Keratinocyte (primary cell): ENCODE measurements at regions not wholly inside any gene's neighbourhood (a gene's known extent, or its start where the extent isn't known, plus 50 kb on each side); places are given as distances from the start of the nearest gene placed in this dataset.

Experiments
- DNase-seq: peaks from one replicate; pipeline ENCODE4 v3.0.0-alpha.2; 2011; ENCODE audit warnings: low read depth, missing footprints, low spot score
- FAIRE-seq: peaks from 2 replicates; lab custom pipeline; 2011; peaks lifted over from hg19 to GRCh38; lab: Jason Lieb, UNC
- H2AFZ ChIP-seq: 2 replicates; pipeline ENCODE4 v1.6.0; 2012; ENCODE audit warnings: low read length, control low read depth, inconsistent platforms; ENCODE audit not compliant: control insufficient read depth
- H3K27ac ChIP-seq: 2 replicates; pipeline ENCODE4 v1.5.1; 2011; ENCODE audit warnings: low read length; ENCODE audit not compliant: control insufficient read depth, insufficient read depth
- H3K27me3 ChIP-seq: 3 replicates; pipeline ENCODE4 v1.6.0; 2011; ENCODE audit warnings: low read length; ENCODE audit not compliant: control insufficient read depth, insufficient read depth; ENCODE audit errors: extremely low read depth
- H3K36me3 ChIP-seq, 2 experiments: 2 replicates in 1 of 2; 3 replicates in 1 of 2; pipeline ENCODE4 v1.5.1; 2011; ENCODE audit warnings: low read length in 2 of 2, mild to moderate bottlenecking in 1 of 2; ENCODE audit not compliant: control insufficient read depth in 2 of 2, insufficient read depth in 2 of 2; ENCODE audit errors: extremely low read depth in 1 of 2
- H3K4me1 ChIP-seq: 3 replicates; pipeline ENCODE4 v1.5.1; 2011; ENCODE audit warnings: low read length; ENCODE audit not compliant: control insufficient read depth, insufficient read depth; ENCODE audit errors: extremely low read depth
- H3K4me2 ChIP-seq: 3 replicates; pipeline ENCODE4 v1.6.0; 2011; ENCODE audit warnings: low read depth, low read length; ENCODE audit not compliant: control insufficient read depth, insufficient read depth; ENCODE audit errors: extremely low read depth
- H3K4me3 ChIP-seq, 3 experiments: fragments of 200-600 bp in 1 of 3; sonication (generic) in 1 of 3; 2 replicates in 2 of 3; 3 replicates in 1 of 3; pipeline ENCODE4 v1.5.1; 2011 to 2016; ENCODE audit warnings: low read length in 3 of 3, mild to moderate bottlenecking in 3 of 3, control low read depth in 2 of 3, inconsistent platforms in 1 of 3, low read depth in 1 of 3, mixed read lengths in 1 of 3, mixed run types in 1 of 3, moderate library complexity in 1 of 3; ENCODE audit not compliant: control insufficient read depth in 2 of 3, insufficient read depth in 2 of 3; ENCODE audit errors: extremely low read depth in 1 of 3
- H3K79me2 ChIP-seq: 2 replicates; pipeline ENCODE4 v1.6.0; 2012; ENCODE audit warnings: low read length; ENCODE audit not compliant: control insufficient read depth, insufficient read depth
- H3K9ac ChIP-seq: 3 replicates; pipeline ENCODE4 v1.6.0; 2011; ENCODE audit warnings: low read length; ENCODE audit not compliant: control insufficient read depth, insufficient read depth; ENCODE audit errors: extremely low read depth
- H3K9me1 ChIP-seq: 3 replicates; pipeline ENCODE4 v1.6.0; 2011; ENCODE audit warnings: low read length; ENCODE audit not compliant: control insufficient read depth, insufficient read depth; ENCODE audit errors: extremely low read depth
- H3K9me3 ChIP-seq: 2 replicates; pipeline ENCODE4 v1.5.1; 2012; ENCODE audit warnings: low read depth, low read length; ENCODE audit not compliant: control insufficient read depth
- H4K20me1 ChIP-seq: 3 replicates; pipeline ENCODE4 v1.6.0; 2011; ENCODE audit warnings: low read length; ENCODE audit not compliant: control insufficient read depth, insufficient read depth; ENCODE audit errors: extremely low read depth
- CTCF ChIP-seq, 3 experiments: IDR thresholded peaks in 1 of 3; conservative IDR thresholded peaks in 1 of 3; optimal IDR thresholded peaks in 1 of 3; 2 replicates in 2 of 3; 3 replicates in 1 of 3; pipeline versions ENCODE3 to v1.5.1; 2011; ENCODE audit warnings: low read length in 3 of 3, mild to moderate bottlenecking in 3 of 3, moderate library complexity in 2 of 3, control low read depth in 1 of 3, inconsistent platforms in 1 of 3; ENCODE audit not compliant: insufficient read depth in 2 of 3; ENCODE audit errors: extremely low read depth in 1 of 3
- EZH2 ChIP-seq: IDR thresholded peaks from one replicate; pipeline ENCODE4 v1.6.1; 2012; ENCODE audit warnings: inconsistent platforms, mild to moderate bottlenecking, low read length, moderate library complexity
- dilution Hi-C: fragments of 300-500 bp; cut with MboI; formaldehyde crosslinking; loops from one replicate; pipeline ENCODE4 v1.7.0; 2020; ENCODE audit warnings: low sequenced_read_pairs; ENCODE audit not compliant: extremely low pct_ligation_motif_present

GRCh38 chr2:8496079-8496478 is 185.8 kb upstream of the ID2 start:
- no peak for FAIRE-seq

GRCh38 chr2:8496617-8497016 is 185.2 kb upstream of the ID2 start:
- no peaks in the 10 kb centered on the region for H3K27me3 ChIP-seq
- H3K4me1 ChIP-seq, result no peaks in the 10 kb centered on the region
- H3K9me3 ChIP-seq, result no peaks in the 10 kb centered on the region
- H3K4me3 ChIP-seq, result no peak overlapping the region
- no peaks in the 10 kb centered on the region for H4K20me1 ChIP-seq
- H3K9ac ChIP-seq, result no peak overlapping the region
- FAIRE-seq, result no peak
- no peak overlapping the region for H2AFZ ChIP-seq
- no peaks in the 10 kb centered on the region for H3K36me3 ChIP-seq
- H3K27ac ChIP-seq, result no peak overlapping the region
- no peak for TF ChIP-seq CTCF (optimal IDR thresholded peaks at IDR 0.05 in 1 of 3, IDR thresholded peaks at IDR 0.05 in 1 of 3, conservative IDR thresholded peaks at IDR 0.05 in 1 of 3; ENCODE audit: extremely low read depth in 1 of 3, insufficient read depth in 2 of 3, low read length in 3 of 3)
- TF ChIP-seq EZH2, result no peak
- no peaks in the 10 kb centered on the region for H3K9me1 ChIP-seq
- H3K4me2 ChIP-seq, result no peak overlapping the region
- dilution Hi-C loops, result no loop called here
- no peaks in the 10 kb centered on the region for H3K79me2 ChIP-seq
- no peak for DNase-seq

More at GRCh38 chr2:8496079-8496478, 185.8 kb upstream of the ID2 start:
- no peaks in the 10 kb centered on the region for H3K36me3 ChIP-seq
- H3K4me2 ChIP-seq, result no peak overlapping the region
- no peak overlapping the region for H3K27ac ChIP-seq
- H3K9me1 ChIP-seq, result no peaks in the 10 kb centered on the region
- H3K4me3 ChIP-seq, result no peak overlapping the region
- H3K4me1 ChIP-seq, result no peaks in the 10 kb centered on the region
- H3K79me2 ChIP-seq, result no peaks in the 10 kb centered on the region
- no peaks in the 10 kb centered on the region for H3K9me3 ChIP-seq
- dilution Hi-C loops, result no loop called here
- TF ChIP-seq EZH2 (no peak), CTCF (optimal IDR thresholded peaks at IDR 0.05 in 1 of 3, IDR thresholded peaks at IDR 0.05 in 1 of 3, conservative IDR thresholded peaks at IDR 0.05 in 1 of 3; ENCODE audit: extremely low read depth in 1 of 3, insufficient read depth in 2 of 3, low read length in 3 of 3) (no peak)
- no peaks in the 10 kb centered on the region for H4K20me1 ChIP-seq
- H3K27me3 ChIP-seq, result no peaks in the 10 kb centered on the region
- no peak overlapping the region for H3K9ac ChIP-seq
- no peak overlapping the region for H2AFZ ChIP-seq
- DNase-seq, result no peak
